ENCODE measurements at regions not wholly inside any gene's neighbourhood (a gene's known extent, or its start where the extent isn't known, plus 50 kb on each side); places are given as distances from the start of the nearest gene placed in this dataset.

GRCh38 chr1:222973561-222973960 lies 158.7 kb downstream of the DISP1 start:
- TF ChIP-seq CTCF (IDR thresholded peaks at IDR 0.05; ENCODE audit: insufficient read depth, low read depth, low read length) (no peak), EZH2 (IDR thresholded peaks at IDR 0.05; ENCODE audit: insufficient read depth, low read length) (no peak)
